ENCODE measurements at regions not wholly inside any gene's neighbourhood (a gene's known extent, or its start where the extent isn't known, plus 50 kb on each side); places are given as distances from the start of the nearest gene placed in this dataset.
"Not testable (repeated sequence)": the region's sequence is repeated elsewhere in the genome, so short reads cannot be mapped to it uniquely, and the experiment has no call there.

- POLR2A ChIA-PET: no interaction called here
- H3K4me1 Mint-ChIP-seq: no peaks in the 10 kb centered on the region
- H3K4me3 Mint-ChIP-seq: no peak overlapping the region
- no peaks in the 10 kb centered on the region for H3K36me3 Mint-ChIP-seq
- no peak for ATAC-seq (ENCODE audit: low read depth)
- H3K9me3 Mint-ChIP-seq: no peaks in the 10 kb centered on the region
- H3K27ac Mint-ChIP-seq: no peak overlapping the region
- peaks cover 19% of the 10 kb centered on the region for H3K27me3 Mint-ChIP-seq
- DNase-seq: no peak
Measured at GRCh38 chr13:26855921-26856320, 95.3 kb upstream of the GPR12 start.

- ATAC-seq (ENCODE audit: low read depth) (no peak), DNase-seq (no peak)
- Mint-ChIP-seq H3K4me1 (no peaks in the 10 kb centered on the region), H3K4me3 (no peak overlapping the region), H3K9me3 (no peaks in the 10 kb centered on the region), H3K27me3 (peaks cover 19% of the 10 kb centered on the region), H3K27ac (no peak overlapping the region), H3K36me3 (no peaks in the 10 kb centered on the region)
- POLR2A ChIA-PET: no interaction called here
Measured at GRCh38 chr13:26855071-26855470, 94.5 kb upstream of the GPR12 start.

- H3K4me3 Mint-ChIP-seq: no peak overlapping the region
- no peaks in the 10 kb centered on the region for H3K4me1 Mint-ChIP-seq
- no peaks in the 10 kb centered on the region for H3K36me3 Mint-ChIP-seq
- no peak for ATAC-seq (ENCODE audit: low read depth)
- H3K27ac Mint-ChIP-seq: no peak overlapping the region
- POLR2A ChIA-PET: no interaction called here
- no peaks in the 10 kb centered on the region for H3K9me3 Mint-ChIP-seq
- no peak for DNase-seq
- H3K27me3 Mint-ChIP-seq: peaks cover 21% of the 10 kb centered on the region
Measured at GRCh38 chr13:26853323-26853722, 92.7 kb upstream of the GPR12 start.

- POLR2A ChIA-PET: interaction anchor here (0.6 kb wide), 1 partner anchor 552 kb away, joined by 3 read pairs; no protein-coding TSS in a partner anchor
- no peak for ATAC-seq (ENCODE audit: low read depth)
- Mint-ChIP-seq H3K27me3 (peaks cover 14% of the 10 kb centered on the region), H3K4me3 (no peak overlapping the region), H3K4me1 (no peaks in the 10 kb centered on the region), H3K9me3 (no peaks in the 10 kb centered on the region), H3K36me3 (no peaks in the 10 kb centered on the region), H3K27ac (no peak overlapping the region)
- no peak for DNase-seq
Measured at GRCh38 chr13:26847281-26847680, 86.7 kb upstream of the GPR12 start.

- H3K27ac Mint-ChIP-seq; H3K36me3 Mint-ChIP-seq; POLR2A ChIA-PET; H3K4me1 Mint-ChIP-seq; ATAC-seq (ENCODE audit: low read depth); H3K9me3 Mint-ChIP-seq; DNase-seq; H3K4me3 Mint-ChIP-seq: not testable (repeated sequence)
- H3K27me3 Mint-ChIP-seq: peaks cover 16% of the 10 kb centered on the region
Measured at GRCh38 chr13:26845063-26845462, 84.5 kb upstream of the GPR12 start.

- Mint-ChIP-seq H3K4me1 (no peaks in the 10 kb centered on the region), H3K36me3 (no peaks in the 10 kb centered on the region), H3K4me3 (no peak overlapping the region), H3K27ac (no peak overlapping the region), H3K27me3 (peaks cover 16% of the 10 kb centered on the region), H3K9me3 (no peaks in the 10 kb centered on the region)
- ATAC-seq (ENCODE audit: low read depth): no peak
- no peak for DNase-seq
- POLR2A ChIA-PET: no interaction called here
Measured at GRCh38 chr13:26839682-26840081, 79.1 kb upstream of the GPR12 start.

GRCh38 chr13:26838821-26839220, 78.2 kb upstream of the GPR12 start:
- H3K27me3 Mint-ChIP-seq: peaks cover 13% of the 10 kb centered on the region
- H3K4me1 Mint-ChIP-seq: no peaks in the 10 kb centered on the region
- H3K36me3 Mint-ChIP-seq: no peaks in the 10 kb centered on the region
- H3K27ac Mint-ChIP-seq: no peak overlapping the region
- ATAC-seq (ENCODE audit: low read depth): no peak
- H3K9me3 Mint-ChIP-seq: no peaks in the 10 kb centered on the region
- DNase-seq: no peak
- no peak overlapping the region for H3K4me3 Mint-ChIP-seq
- POLR2A ChIA-PET: no interaction called here

GRCh38 chr13:26837997-26838396, 77.4 kb upstream of the GPR12 start:
- Mint-ChIP-seq H3K36me3 (no peaks in the 10 kb centered on the region), H3K9me3 (no peaks in the 10 kb centered on the region), H3K4me3 (no peak overlapping the region), H3K27ac (no peak overlapping the region), H3K27me3 (peaks cover 16% of the 10 kb centered on the region), H3K4me1 (no peaks in the 10 kb centered on the region)
- DNase-seq: no peak
- POLR2A ChIA-PET: no interaction called here
- no peak for ATAC-seq (ENCODE audit: low read depth)

- no peaks in the 10 kb centered on the region for H3K9me3 Mint-ChIP-seq
- ATAC-seq (ENCODE audit: low read depth) (no peak), DNase-seq (no peak)
- H3K4me3 Mint-ChIP-seq: no peak overlapping the region
- no peaks in the 10 kb centered on the region for H3K4me1 Mint-ChIP-seq
- H3K36me3 Mint-ChIP-seq: no peaks in the 10 kb centered on the region
- POLR2A ChIA-PET: no interaction called here
- peaks cover 16% of the 10 kb centered on the region for H3K27me3 Mint-ChIP-seq
- H3K27ac Mint-ChIP-seq: no peak overlapping the region
Measured at GRCh38 chr13:26837102-26837501, 76.5 kb upstream of the GPR12 start.

- H3K27ac Mint-ChIP-seq: no peak overlapping the region
- peaks cover 16% of the 10 kb centered on the region for H3K27me3 Mint-ChIP-seq
- no peak for DNase-seq
- no peak overlapping the region for H3K4me3 Mint-ChIP-seq
- POLR2A ChIA-PET: no interaction called here
- H3K9me3 Mint-ChIP-seq: no peaks in the 10 kb centered on the region
- ATAC-seq (ENCODE audit: low read depth): no peak
- no peaks in the 10 kb centered on the region for H3K36me3 Mint-ChIP-seq
- no peaks in the 10 kb centered on the region for H3K4me1 Mint-ChIP-seq
Measured at GRCh38 chr13:26836626-26837025, 76.0 kb upstream of the GPR12 start.

- H3K9me3 Mint-ChIP-seq: no peaks in the 10 kb centered on the region
- no peak for DNase-seq
- peaks cover 14% of the 10 kb centered on the region for H3K27me3 Mint-ChIP-seq
- no peaks in the 10 kb centered on the region for H3K36me3 Mint-ChIP-seq
- no peak for ATAC-seq (ENCODE audit: low read depth)
- H3K4me1 Mint-ChIP-seq: no peaks in the 10 kb centered on the region
- H3K4me3 Mint-ChIP-seq: no peak overlapping the region
- no peak overlapping the region for H3K27ac Mint-ChIP-seq
- POLR2A ChIA-PET: no interaction called here
Measured at GRCh38 chr13:26834646-26835045, 74.1 kb upstream of the GPR12 start.

GRCh38 chr13:26831336-26831908, 70.8 kb upstream of the GPR12 start:
- H3K9me3 Mint-ChIP-seq: no peaks in the 10 kb centered on the region
- no peaks in the 10 kb centered on the region for H3K36me3 Mint-ChIP-seq
- no peak for DNase-seq
- peaks cover 14% of the 10 kb centered on the region for H3K27me3 Mint-ChIP-seq
- no peak for ATAC-seq (ENCODE audit: low read depth)
- POLR2A ChIA-PET: no interaction called here
- H3K27ac Mint-ChIP-seq: no peak overlapping the region
- no peak overlapping the region for H3K4me3 Mint-ChIP-seq
- no peaks in the 10 kb centered on the region for H3K4me1 Mint-ChIP-seq

- H3K4me1 Mint-ChIP-seq: no peaks in the 10 kb centered on the region
- no peak for ATAC-seq (ENCODE audit: low read depth)
- no peaks in the 10 kb centered on the region for H3K36me3 Mint-ChIP-seq
- H3K27me3 Mint-ChIP-seq: peaks cover 3% of the 10 kb centered on the region
- no peak overlapping the region for H3K27ac Mint-ChIP-seq
- DNase-seq: no peak
- H3K4me3 Mint-ChIP-seq: no peak overlapping the region
- no peaks in the 10 kb centered on the region for H3K9me3 Mint-ChIP-seq
- POLR2A ChIA-PET: no interaction called here
Measured at GRCh38 chr13:26829716-26830115, 69.1 kb upstream of the GPR12 start.

- H3K27me3 Mint-ChIP-seq: peaks cover 3% of the 10 kb centered on the region
- H3K4me3 Mint-ChIP-seq: no peak overlapping the region
- H3K36me3 Mint-ChIP-seq: no peaks in the 10 kb centered on the region
- ATAC-seq (ENCODE audit: low read depth) (no peak), DNase-seq (no peak)
- POLR2A ChIA-PET: no interaction called here
- no peaks in the 10 kb centered on the region for H3K4me1 Mint-ChIP-seq
- H3K27ac Mint-ChIP-seq: no peak overlapping the region
- no peaks in the 10 kb centered on the region for H3K9me3 Mint-ChIP-seq
Measured at GRCh38 chr13:26824581-26824980, 64.0 kb upstream of the GPR12 start.

- no peak for ATAC-seq (ENCODE audit: low read depth)
- POLR2A ChIA-PET: no interaction called here
- no peaks in the 10 kb centered on the region for H3K9me3 Mint-ChIP-seq
- H3K4me3 Mint-ChIP-seq: no peak overlapping the region
- no peaks in the 10 kb centered on the region for H3K36me3 Mint-ChIP-seq
- no peak for DNase-seq
- no peaks in the 10 kb centered on the region for H3K4me1 Mint-ChIP-seq
- H3K27me3 Mint-ChIP-seq: peaks cover 3% of the 10 kb centered on the region
- no peak overlapping the region for H3K27ac Mint-ChIP-seq
Measured at GRCh38 chr13:26822146-26822545, 61.6 kb upstream of the GPR12 start.

Measured in activated naive CD8-positive, alpha-beta T cell treated with anti-CD3 and anti-CD28 coated beads, Interleukin-2, amount 10 ng/mL, durations not matched to agents 7 days and 5 days (primary cell).